ENCODE measurements at regions not wholly inside any gene's neighbourhood (a gene's known extent, or its start where the extent isn't known, plus 50 kb on each side); places are given as distances from the start of the nearest gene placed in this dataset.
A peak's percentile ranks its signal among the peaks of the same experiment; 100 is the strongest.

- CTCF ChIA-PET: no interaction called here
- POLR2A ChIA-PET (ENCODE audit: unreplicated experiment): no interaction called here
- Histone ChIP-seq H3K4me3 (ENCODE audit: low read length) (no peak overlapping the region), H3K9ac (ENCODE audit: low read length) (no peak overlapping the region), H3K4me2 (ENCODE audit: low read length) (no peak overlapping the region), H3K4me1 (ENCODE audit: insufficient read depth, low read length) (no peaks in the 10 kb centered on the region), H2AFZ (ENCODE audit: low read length) (no peak overlapping the region), H3K9me2 (replicated peaks; ENCODE audit: low read length) (no peaks in the 10 kb centered on the region), H3K27ac (ENCODE audit: low read length) (no peak overlapping the region), H3F3A (ENCODE audit: low read length, unreplicated experiment) (no peaks in the 10 kb centered on the region), H3K79me2 (ENCODE audit: low read length) (no peaks in the 10 kb centered on the region), H3K36me3 (ENCODE audit: low read depth, low read length) (no peaks in the 10 kb centered on the region), H3K27me3 (ENCODE audit: low read length) (no peaks in the 10 kb centered on the region), H3K9me3 (ENCODE audit: low read length) (no peaks in the 10 kb centered on the region), H4K20me1 (ENCODE audit: low read length) (no peaks in the 10 kb centered on the region)
- TF ChIP-seq EZH2 (IDR thresholded peaks at IDR 0.05; ENCODE audit: low read length, unreplicated experiment): no peak
- peak; percentile 36 for TF ChIP-seq CTCF (conservative IDR thresholded peaks at IDR 0.05; ENCODE audit: low read depth, low read length)
- no peak for TF ChIP-seq EZH2phosphoT487 (IDR thresholded peaks at IDR 0.05; ENCODE audit: borderline replicate concordance, low read length)
- ATAC-seq (peak; percentile 49; the same call in 1 of the 2 replicates), DNase-seq (peak; percentile 26)
- intact Hi-C loops (cut with micrococcal nuclease): no loop called here
- no TSS peak for BruUV-seq (replicated peaks)
Measured at GRCh38 chrX:82961129-82961528, 547.0 kb upstream of the POU3F4 start.

GRCh38 chrX:82973646-82974045 is 534.4 kb upstream of the POU3F4 start:
- POLR2A ChIA-PET (ENCODE audit: unreplicated experiment): no interaction called here

More at GRCh38 chrX:82973646-82974045, 534.4 kb upstream of the POU3F4 start:
- Histone ChIP-seq H3K9ac (ENCODE audit: low read length) (no peak overlapping the region), H3K27me3 (ENCODE audit: low read length) (no peaks in the 10 kb centered on the region), H3K27ac (ENCODE audit: low read length) (no peak overlapping the region), H3K4me1 (ENCODE audit: insufficient read depth, low read length) (no peaks in the 10 kb centered on the region), H3F3A (ENCODE audit: low read length, unreplicated experiment) (no peaks in the 10 kb centered on the region), H3K79me2 (ENCODE audit: low read length) (no peaks in the 10 kb centered on the region), H3K9me3 (ENCODE audit: low read length) (no peaks in the 10 kb centered on the region), H3K4me2 (ENCODE audit: low read length) (no peak overlapping the region), H3K9me2 (replicated peaks; ENCODE audit: low read length) (no peaks in the 10 kb centered on the region), H4K20me1 (ENCODE audit: low read length) (no peaks in the 10 kb centered on the region), H3K4me3 (ENCODE audit: low read length) (no peak overlapping the region), H2AFZ (ENCODE audit: low read length) (no peak overlapping the region), H3K36me3 (ENCODE audit: low read depth, low read length) (no peaks in the 10 kb centered on the region)
- no TSS peak for BruUV-seq (replicated peaks)
- CTCF ChIA-PET: no interaction called here
- no peak for TF ChIP-seq EZH2 (IDR thresholded peaks at IDR 0.05; ENCODE audit: low read length, unreplicated experiment)
- TF ChIP-seq CTCF (conservative IDR thresholded peaks at IDR 0.05; ENCODE audit: low read depth, low read length): no peak
- TF ChIP-seq EZH2phosphoT487 (IDR thresholded peaks at IDR 0.05; ENCODE audit: borderline replicate concordance, low read length): no peak
- ATAC-seq: no peak
- DNase-seq: no peak
- intact Hi-C loops (cut with micrococcal nuclease): no loop called here
